SK-N-MC (cell line): ENCODE measurements at regions not wholly inside any gene's neighbourhood (a gene's known extent, or its start where the extent isn't known, plus 50 kb on each side); places are given as distances from the start of the nearest gene placed in this dataset.

Experiments
- DNase-seq: peaks from one replicate; pipeline ENCODE4 v3.0.0-alpha.2; 2011; ENCODE audit warnings: low read depth, low spot score
- H3K27ac ChIP-seq: fragments of 200-600 bp; sonication (generic); 2 replicates; pipeline ENCODE4 v1.5.1; 2016; ENCODE audit warnings: mixed run types
- H3K36me3 ChIP-seq: fragments of 200-600 bp; sonication (generic); 2 replicates; pipeline ENCODE4 v1.6.1; 2017; ENCODE audit warnings: antibody characterized with exemption, low read length, mixed read lengths; ENCODE audit not compliant: insufficient read depth
- H3K4me3 ChIP-seq: fragments of 200-600 bp; sonication (generic); 2 replicates; pipeline ENCODE4 v1.5.1; 2016
- H3K9ac ChIP-seq: fragments of 200-600 bp; sonication (generic); 2 replicates; pipeline ENCODE4 v1.8.0; 2017; ENCODE audit warnings: mixed run types, mixed read lengths; ENCODE audit not compliant: insufficient read length
- H3K9me3 ChIP-seq: fragments of 200-600 bp; sonication (generic); 2 replicates; pipeline ENCODE4 v1.6.1; 2017; ENCODE audit warnings: low read depth, mild to moderate bottlenecking, antibody characterized with exemption, low read length, moderate library complexity, mixed read lengths
- EZH2 ChIP-seq: fragments of 200-600 bp; sonication (generic); IDR thresholded peaks from one replicate; pipeline ENCODE4 v1.6.1; 2017; ENCODE audit warnings: antibody characterized with exemption
- FOXP2 ChIP-seq: optimal IDR thresholded peaks from 2 replicates; pipeline ENCODE3; 2011; ENCODE audit warnings: mild to moderate bottlenecking, moderate library complexity; ENCODE audit not compliant: insufficient read depth; ENCODE audit errors: extremely low read length, control extremely low read depth
- POLR2AphosphoS5 ChIP-seq: IDR thresholded peaks from 2 replicates; pipeline ENCODE4 v1.6.1; 2012; ENCODE audit warnings: mild to moderate bottlenecking, low read depth, low read length, borderline replicate concordance

- H3K9me3 ChIP-seq = no peaks in the 10 kb centered on the region
- H3K27ac ChIP-seq = no peak overlapping the region
- TF ChIP-seq EZH2 (no peak), FOXP2 (no peak), POLR2AphosphoS5 (no peak)
- DNase-seq = no peak
- H3K4me3 ChIP-seq = no peak overlapping the region
- H3K9ac ChIP-seq = no peak overlapping the region
- H3K36me3 ChIP-seq = no peaks in the 10 kb centered on the region
These were observed 837.1 kb upstream of the C9orf72 start for GRCh38 chr9:28410411-28410810.

GRCh38 chr9:28413471-28413870 lies 840.2 kb upstream of the C9orf72 start:
- no peak for DNase-seq
- H3K9me3 ChIP-seq = no peaks in the 10 kb centered on the region
- H3K4me3 ChIP-seq = no peak overlapping the region
- H3K27ac ChIP-seq = no peak overlapping the region
- H3K9ac ChIP-seq = no peak overlapping the region
- TF ChIP-seq POLR2AphosphoS5 (no peak), FOXP2 (no peak), EZH2 (no peak)
- no peaks in the 10 kb centered on the region for H3K36me3 ChIP-seq

GRCh38 chr9:28423255-28423654 lies 850.0 kb upstream of the C9orf72 start:
- no peak for DNase-seq
- H3K9me3 ChIP-seq = no peaks in the 10 kb centered on the region
- H3K36me3 ChIP-seq = no peaks in the 10 kb centered on the region
- H3K27ac ChIP-seq = no peak overlapping the region
- no peak overlapping the region for H3K4me3 ChIP-seq
- TF ChIP-seq FOXP2 (no peak), EZH2 (no peak), POLR2AphosphoS5 (no peak)
- H3K9ac ChIP-seq = no peak overlapping the region

- Histone ChIP-seq H3K36me3 (no peaks in the 10 kb centered on the region), H3K9me3 (no peaks in the 10 kb centered on the region), H3K9ac (no peak overlapping the region), H3K27ac (no peak overlapping the region), H3K4me3 (no peak overlapping the region)
- TF ChIP-seq FOXP2 (no peak), POLR2AphosphoS5 (no peak), EZH2 (no peak)
- DNase-seq = no peak
These were observed 862.2 kb upstream of the C9orf72 start for GRCh38 chr9:28435456-28435855.

GRCh38 chr9:28439688-28440087 lies 866.4 kb upstream of the C9orf72 start:
- DNase-seq = no peak
- Histone ChIP-seq H3K9me3 (no peaks in the 10 kb centered on the region), H3K9ac (no peak overlapping the region), H3K4me3 (no peak overlapping the region), H3K36me3 (no peaks in the 10 kb centered on the region), H3K27ac (no peak overlapping the region)
- no peak for TF ChIP-seq POLR2AphosphoS5
- no peak for TF ChIP-seq EZH2
- no peak for TF ChIP-seq FOXP2

- H3K9me3 ChIP-seq = no peaks in the 10 kb centered on the region
- no peak overlapping the region for H3K4me3 ChIP-seq
- no peak overlapping the region for H3K9ac ChIP-seq
- TF ChIP-seq EZH2 = no peak
- no peak for TF ChIP-seq POLR2AphosphoS5
- TF ChIP-seq FOXP2 = no peak
- no peak overlapping the region for H3K27ac ChIP-seq
- H3K36me3 ChIP-seq = no peaks in the 10 kb centered on the region
- DNase-seq = no peak
These were observed 870.2 kb upstream of the C9orf72 start for GRCh38 chr9:28443461-28443860.

GRCh38 chr9:28444637-28445036 lies 871.4 kb upstream of the C9orf72 start:
- TF ChIP-seq POLR2AphosphoS5 = no peak
- TF ChIP-seq FOXP2 = no peak
- TF ChIP-seq EZH2 = no peak
- H3K9ac ChIP-seq = no peak overlapping the region
- H3K4me3 ChIP-seq = no peak overlapping the region
- DNase-seq = no peak
- no peaks in the 10 kb centered on the region for H3K9me3 ChIP-seq
- no peaks in the 10 kb centered on the region for H3K36me3 ChIP-seq
- H3K27ac ChIP-seq = no peak overlapping the region

GRCh38 chr9:28445211-28445610 lies 871.9 kb upstream of the C9orf72 start:
- Histone ChIP-seq H3K9me3 (no peaks in the 10 kb centered on the region), H3K4me3 (no peak overlapping the region), H3K9ac (no peak overlapping the region), H3K27ac (no peak overlapping the region), H3K36me3 (no peaks in the 10 kb centered on the region)
- TF ChIP-seq FOXP2 (no peak), POLR2AphosphoS5 (no peak), EZH2 (no peak)
- no peak for DNase-seq

- Histone ChIP-seq H3K9ac (no peak overlapping the region), H3K36me3 (no peaks in the 10 kb centered on the region), H3K4me3 (no peak overlapping the region), H3K9me3 (no peaks in the 10 kb centered on the region), H3K27ac (no peak overlapping the region)
- DNase-seq = no peak
- no peak for TF ChIP-seq POLR2AphosphoS5
These were observed 880.6 kb upstream of the C9orf72 start for GRCh38 chr9:28453918-28454317.
